Fibroblast of skin of back (primary cell): ENCODE measurements at regions not wholly inside any gene's neighbourhood (a gene's known extent, or its start where the extent isn't known, plus 50 kb on each side); places are given as distances from the start of the nearest gene placed in this dataset.
"Not testable (repeated sequence)": the region's sequence is repeated elsewhere in the genome, so short reads cannot be mapped to it uniquely, and the experiment has no call there.

Experiments
- DNase-seq: peaks from one replicate; pipeline ENCODE4 v3.0.0-alpha.2; 2013

DNA sequence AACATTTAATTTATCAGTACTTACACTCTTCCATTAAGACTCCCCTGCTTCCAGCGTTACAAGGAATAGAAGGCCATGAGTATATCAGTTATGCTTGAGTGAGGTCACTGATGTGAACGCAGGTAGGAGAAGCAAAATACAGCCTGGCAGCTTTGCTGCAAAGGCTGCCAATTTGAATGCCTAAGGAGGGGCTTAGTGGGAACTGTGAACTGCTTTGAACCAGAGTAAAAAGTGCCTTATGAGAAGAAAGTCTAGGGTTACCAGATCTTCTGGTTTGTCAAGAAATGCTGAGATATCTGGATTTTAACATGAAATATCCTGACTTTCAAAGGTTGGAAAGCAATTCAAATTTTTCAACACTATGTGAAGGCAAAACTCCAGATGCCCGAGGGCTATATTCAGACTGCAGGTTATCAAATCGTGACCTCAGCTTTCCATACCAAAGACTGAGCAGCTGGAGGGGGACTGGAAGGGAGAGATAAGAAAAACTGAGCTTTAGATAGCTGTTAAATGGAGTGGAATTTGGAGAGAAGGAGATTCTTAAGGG, 446.3 kb upstream of the NECTIN3 start:
- no peak for DNase-seq

DNA sequence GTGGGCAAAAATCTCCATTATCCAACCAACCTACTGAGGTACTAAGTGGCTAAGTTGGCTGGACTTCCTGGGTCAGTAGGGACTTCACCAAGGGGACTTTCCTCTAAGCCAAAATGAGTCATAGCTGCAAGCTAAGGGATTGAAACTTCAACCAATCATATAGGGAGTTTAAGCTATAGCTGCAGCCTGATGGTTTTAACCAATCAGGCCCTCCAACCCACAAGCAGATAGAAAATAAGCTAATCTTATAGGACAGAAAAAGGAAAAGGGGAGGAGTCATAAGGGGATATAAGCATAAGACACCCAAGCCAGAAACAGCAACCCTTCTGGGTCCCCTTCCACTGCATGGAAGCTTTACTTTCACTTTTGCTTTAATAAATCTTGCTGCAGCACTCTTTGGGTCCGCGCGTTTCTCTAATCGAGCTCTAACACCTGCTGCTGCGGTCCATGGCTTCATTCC, 444.9 kb upstream of the NECTIN3 start:
- DNase-seq: not testable (repeated sequence)

DNA sequence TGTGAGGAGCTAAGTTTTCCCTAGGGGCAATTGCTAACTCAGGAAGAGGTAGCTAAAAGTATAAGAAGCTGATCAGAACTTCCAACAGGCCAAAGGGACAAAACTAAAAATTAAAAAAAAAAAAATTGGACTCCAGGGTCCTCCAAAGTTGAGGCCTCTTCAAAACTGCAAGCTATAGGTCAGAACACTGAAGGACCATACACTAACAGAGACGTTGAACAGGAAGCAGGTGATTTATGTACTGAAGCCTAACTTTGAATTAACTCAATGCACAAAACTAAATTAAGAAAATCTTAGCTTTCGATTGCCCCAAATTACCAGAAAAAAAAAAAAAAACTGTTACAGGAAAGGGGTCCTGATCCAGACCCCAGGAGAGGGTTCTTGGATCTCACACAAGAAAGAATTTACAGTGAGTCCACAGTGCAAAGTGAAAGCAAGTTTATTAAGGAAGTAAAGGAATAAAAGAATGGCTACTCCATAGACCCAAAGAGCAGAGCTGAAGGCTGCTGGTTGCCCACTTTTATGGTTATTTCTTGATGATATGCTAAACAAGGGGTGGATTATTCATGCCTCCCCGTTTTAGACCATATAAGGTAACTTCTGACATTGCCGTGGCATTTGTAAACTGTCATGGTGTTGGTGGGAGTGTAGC, 442.8 kb upstream of the NECTIN3 start:
- DNase-seq: no peak

DNA sequence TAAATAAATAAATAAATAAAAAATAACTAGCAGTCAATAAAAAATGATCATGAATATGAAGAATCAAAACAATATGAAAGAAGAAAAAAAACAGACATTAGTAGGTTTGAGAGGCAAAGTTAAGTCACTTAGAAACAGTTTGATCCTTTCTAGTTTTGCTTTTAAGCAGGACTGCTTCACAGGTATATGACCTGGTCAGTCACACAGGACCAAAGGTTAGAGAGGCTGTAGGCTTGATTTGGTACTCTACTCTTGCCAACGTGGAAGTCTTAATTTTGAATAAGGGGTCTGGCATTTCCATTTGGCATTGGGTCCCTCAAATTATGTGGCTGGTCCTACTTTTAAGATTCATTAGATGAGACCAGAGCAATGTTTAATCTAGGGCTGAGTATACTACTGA, 441.7 kb upstream of the NECTIN3 start:
- no peak for DNase-seq

DNA sequence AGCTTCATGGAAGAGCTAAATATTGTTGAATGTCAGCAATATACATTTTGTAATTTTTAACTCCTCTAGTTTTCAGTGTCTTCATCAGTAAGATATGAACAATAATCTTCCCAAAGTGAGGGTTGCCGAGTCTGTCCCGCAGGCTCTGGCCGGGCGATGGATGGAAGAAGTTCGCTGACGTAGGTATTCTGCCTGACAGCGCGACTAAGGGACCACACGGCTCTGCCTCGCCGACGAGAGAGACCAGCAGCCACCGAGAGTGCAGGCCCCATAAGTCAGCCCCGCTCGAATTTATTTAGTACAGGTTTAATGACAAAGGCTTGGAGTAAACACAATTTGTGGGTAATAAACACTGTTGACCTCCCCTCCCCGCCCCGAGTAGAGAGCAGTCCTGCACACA, 427.4 kb upstream of the NECTIN3 start:
- no peak for DNase-seq

DNA sequence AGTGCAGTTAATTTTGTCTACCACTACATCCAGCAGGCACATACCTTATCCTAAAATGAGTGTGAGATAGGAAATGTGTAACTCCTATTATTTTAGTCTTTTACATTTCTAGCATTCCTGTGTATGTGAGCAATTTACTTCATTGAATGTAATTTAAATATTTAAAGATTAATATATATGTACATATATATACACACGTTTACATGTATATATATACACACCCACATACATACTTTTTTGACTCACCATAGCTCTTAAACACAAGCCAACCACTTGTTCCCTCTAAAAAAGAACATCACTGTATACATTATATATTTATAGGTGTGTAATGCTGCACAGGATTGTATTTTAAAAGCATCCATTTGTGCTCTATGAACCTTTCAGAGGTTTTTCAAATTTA, 425.6 kb upstream of the NECTIN3 start:
- no peak for DNase-seq

DNA sequence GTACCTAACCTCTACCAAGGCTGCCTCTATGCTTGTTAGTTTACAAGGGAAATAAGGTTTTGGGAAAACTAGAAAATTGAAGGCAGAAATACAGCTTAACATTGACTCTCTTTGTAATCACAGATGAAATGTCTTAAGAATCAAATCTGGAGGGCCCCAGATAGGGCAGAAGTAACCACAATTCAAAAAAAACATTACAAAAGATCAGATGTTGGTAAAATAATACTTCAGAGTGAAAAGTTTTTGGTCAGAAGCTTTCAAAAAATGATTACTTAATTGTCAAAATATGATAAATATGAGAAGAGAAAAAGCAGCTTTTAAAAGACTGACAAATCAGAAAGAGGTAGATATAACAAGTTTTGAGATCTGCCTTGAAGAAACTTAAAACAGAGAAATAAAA, 425.1 kb upstream of the NECTIN3 start:
- peak; percentile 39 for DNase-seq

DNA sequence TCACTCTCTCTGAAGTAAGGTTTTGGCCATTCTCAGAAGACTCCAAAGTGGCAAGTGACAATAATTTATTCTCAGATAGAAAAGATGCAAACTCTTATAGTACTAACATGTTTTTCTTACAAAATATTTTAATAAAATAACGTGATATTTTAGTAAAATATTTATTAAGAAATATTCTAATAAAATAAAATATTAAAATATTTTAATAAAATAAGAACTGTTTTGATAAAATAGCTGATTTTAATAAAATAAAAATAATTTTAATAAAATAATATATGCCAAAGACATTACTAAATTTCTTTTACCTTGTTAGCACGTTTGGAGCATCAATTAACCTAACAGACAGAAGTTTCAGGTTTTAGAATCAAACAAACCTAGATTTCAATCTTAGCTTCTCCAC, 424.0 kb upstream of the NECTIN3 start:
- DNase-seq: no peak

DNA sequence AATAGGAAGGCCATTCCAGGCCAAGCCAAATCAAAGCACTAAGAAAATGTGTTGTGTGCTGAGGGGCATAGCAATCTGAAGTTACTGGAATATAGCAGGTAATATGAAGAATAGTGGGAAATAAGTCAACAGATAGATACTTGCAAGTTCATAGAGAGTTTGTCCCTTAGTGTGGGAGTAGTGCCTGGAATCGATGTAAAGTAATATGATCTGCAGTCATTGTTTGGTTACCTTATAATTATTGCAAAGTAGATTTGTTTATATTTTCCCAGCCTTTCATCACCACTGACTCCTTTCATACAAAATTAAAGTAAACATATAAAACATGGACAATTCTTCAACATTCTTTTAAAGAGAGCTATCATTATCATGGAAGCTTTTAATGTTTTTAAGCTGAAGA, 420.9 kb upstream of the NECTIN3 start:
- DNase-seq: no peak

DNA sequence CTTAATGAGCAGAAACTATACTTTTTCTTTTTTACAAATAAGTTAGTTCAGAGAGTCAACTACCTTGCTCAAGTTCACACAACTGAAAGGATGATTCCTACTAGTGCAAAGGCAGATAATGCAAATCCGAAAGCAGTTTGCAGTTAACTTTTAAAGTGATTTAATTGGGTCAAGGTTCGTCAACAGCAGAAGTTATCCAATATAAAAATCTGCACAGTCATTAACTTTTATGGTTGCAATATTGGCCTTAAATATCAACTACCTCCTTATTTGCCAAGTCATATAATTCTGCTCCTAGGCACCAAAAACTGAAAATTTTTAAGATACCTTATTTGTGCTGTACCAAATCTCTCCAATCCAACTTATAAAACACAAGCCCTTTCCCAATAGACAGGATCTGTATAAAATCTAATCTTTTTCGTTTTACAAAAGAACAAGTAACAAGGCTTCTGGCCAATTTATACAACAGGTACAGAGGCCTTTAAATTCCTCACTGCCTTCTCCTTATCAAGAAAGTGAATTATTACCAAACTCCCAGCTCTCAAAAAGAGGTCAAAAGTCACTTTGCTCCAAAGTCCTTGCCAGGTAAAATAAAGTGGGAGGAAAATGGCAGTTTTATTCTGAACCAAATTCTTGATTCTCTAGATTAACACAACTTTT, 416.6 kb upstream of the NECTIN3 start:
- no peak for DNase-seq

DNA sequence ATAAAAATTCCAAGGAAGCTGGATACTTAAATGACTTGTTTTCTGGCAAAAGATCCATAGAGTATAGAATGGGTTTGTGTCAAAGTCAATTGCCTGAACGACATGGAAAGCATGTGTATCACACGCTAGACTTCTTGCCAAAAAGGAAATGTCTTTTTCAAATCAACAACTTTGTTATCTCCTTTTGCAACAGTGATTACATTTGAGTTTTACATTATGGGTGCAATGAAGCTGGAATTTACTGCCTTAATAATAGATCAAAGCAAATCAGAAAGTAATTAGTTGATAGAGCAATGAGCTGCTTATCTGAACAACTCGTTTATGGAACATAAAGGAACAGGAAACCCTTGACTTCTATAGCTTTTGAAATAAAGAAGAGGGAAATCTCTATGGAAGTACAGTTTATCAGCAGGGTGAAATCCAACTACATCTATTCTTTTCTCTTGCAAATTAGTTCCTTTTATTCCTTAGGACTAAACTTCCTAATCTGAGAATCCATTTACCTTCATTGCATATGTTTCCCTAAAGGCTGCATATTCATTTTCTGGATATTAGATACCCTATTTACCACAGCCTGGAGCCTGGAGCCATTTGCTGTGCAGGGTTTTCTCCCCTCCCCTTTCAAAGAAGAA, 415.1 kb upstream of the NECTIN3 start:
- DNase-seq: no peak

DNA sequence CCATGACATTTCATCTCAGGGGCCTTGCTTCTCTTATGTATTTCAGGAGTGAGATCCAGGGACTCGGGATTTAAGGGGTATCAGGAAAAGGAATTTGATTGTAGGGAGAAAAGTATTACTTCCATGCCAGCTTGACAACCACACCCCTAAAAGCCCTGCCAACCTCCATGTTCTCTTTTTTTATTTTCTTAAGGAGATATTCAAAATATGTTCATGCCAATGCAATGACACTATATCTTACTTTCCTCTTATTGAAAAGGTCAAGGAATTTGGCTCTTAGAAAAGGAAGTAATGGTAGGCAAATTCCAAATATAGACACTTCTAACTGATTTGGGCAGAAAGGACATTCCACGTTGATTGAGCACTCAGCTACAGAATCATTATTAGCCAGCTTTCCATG, 407.5 kb upstream of the NECTIN3 start:
- peak; percentile 69 for DNase-seq

DNA sequence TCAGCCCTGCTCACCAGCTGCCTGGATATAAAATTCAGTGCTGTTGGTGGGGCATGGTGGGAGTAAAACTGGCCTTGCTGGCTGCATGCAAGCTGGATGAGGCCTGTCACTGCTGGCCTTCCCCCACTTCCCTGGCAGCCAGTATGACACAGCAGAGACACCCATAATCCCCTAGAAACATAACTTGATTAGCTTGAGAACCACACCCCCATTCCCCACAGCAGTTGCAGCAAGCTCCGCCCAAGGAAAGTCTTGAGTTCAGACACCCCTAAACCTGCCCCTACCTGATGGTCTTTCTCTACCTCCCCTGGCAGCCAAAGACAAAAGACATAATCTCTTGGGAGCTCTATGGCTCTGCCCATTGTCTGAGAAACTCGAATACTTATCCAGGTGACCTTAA, 405.1 kb upstream of the NECTIN3 start:
- DNase-seq: no peak

DNA sequence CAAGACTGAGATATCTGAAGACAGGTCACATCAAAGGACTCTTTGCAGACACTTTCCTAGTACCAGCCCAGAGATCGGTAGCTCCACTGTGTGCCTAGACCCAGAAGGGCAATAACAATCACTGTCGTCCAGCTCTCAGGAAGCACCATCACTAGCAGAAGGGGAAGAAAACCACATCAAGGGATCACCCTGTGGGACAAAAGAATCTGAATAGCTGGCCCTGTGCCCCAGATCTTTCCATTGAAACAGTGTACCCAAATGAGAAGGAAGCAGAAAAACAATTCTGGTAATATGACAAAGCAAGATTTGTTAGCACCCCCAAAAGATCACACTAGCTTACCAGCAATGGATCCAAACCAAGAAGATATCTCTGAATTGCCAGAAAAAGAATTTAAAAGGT, 404.4 kb upstream of the NECTIN3 start:
- DNase-seq: no peak

DNA sequence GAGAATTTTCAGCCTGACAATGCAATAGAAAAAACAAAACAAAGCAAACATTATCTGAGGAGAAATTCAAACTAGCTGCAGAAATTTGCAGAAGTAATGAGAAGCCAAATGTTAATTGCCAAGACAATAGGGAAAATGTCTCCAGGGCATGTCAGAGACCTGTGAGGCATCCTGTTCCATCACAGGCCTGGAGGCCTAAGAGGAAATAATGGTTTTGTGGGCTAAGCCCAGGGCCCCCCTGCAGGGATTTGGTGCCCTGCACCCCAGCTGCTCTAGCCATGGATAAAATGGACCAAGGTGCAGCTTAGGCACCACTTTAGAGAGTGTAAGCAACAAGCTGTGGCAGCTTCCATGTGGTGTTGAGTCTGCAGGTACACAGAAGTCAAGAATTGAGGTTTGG, 401.2 kb upstream of the NECTIN3 start:
- no peak for DNase-seq

DNA sequence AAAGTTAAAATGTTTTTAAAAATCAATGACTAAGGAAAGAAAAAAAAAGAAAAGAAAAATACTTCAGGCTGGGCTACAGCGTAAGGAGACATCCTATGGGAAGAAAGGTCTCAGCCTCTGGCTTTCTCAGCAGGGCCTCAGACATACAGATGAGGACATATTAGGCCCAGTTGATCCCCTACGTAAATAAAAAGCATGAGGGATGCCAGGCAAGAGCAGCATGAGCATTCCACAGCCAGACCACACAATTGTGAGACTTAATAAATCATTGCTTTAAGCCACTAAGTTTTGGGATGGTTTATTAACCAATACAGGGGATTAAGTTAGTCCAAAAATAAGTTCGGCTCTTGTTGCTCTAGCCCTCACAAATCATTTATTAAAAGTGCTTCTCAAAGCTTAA, 394.1 kb upstream of the NECTIN3 start:
- no peak for DNase-seq

DNA sequence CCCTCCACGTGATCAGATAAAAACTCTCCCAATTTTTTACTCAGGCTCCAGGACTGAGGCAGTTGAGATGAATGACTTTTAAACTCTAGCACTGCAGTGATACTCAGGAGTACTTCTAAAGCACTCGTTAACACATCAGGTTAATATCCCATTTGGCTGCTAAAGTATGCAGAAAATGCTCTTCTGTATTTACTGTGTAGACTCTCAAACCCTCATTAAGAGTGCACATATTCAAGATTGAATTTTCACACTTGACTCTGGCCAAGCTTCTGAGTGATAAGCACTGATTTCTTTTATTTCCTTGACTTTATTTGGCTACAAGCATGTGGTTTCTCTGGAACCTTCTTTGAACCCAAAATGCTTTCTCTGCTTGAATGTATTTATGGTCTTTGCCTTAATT, 392.3 kb upstream of the NECTIN3 start:
- no peak for DNase-seq

DNA sequence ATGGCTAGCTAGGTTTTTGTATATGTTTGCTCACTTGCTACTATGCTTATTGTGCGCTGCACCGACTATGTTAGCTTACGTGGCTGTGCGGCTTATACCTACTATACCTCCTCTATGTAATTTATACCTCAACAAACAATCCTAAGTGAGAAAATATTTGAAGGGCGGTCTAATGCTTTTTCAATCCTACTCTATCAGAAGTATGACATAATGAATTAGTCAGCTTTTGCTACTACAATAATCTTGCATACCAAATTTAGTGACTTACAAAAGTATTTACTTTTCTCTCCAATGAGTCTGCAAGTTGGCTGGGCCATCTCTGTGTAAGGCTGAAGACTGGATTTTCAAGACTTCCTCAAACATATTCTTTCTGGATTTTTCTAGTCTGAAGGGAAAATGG, 391.2 kb upstream of the NECTIN3 start:
- DNase-seq: peak; percentile 55

DNA sequence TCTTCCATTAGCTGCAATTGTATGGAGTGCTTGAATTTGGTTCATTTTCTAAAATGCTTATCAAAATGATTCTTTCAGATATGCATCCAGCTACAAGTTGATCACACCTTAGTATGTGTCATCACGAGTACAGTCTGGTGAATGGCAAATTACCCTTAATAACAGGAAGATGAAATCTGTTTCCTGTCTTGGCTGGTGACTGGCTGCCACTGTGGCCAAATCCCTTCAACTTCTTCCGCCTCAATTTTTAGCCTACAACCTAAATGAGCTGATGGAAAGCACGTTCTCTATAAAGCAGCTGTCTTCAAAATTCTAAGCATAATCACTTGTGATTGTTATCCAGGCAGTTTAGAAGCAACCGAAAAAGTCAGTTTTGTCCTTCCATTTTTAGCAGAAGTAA, 387.1 kb upstream of the NECTIN3 start:
- no peak for DNase-seq

DNA sequence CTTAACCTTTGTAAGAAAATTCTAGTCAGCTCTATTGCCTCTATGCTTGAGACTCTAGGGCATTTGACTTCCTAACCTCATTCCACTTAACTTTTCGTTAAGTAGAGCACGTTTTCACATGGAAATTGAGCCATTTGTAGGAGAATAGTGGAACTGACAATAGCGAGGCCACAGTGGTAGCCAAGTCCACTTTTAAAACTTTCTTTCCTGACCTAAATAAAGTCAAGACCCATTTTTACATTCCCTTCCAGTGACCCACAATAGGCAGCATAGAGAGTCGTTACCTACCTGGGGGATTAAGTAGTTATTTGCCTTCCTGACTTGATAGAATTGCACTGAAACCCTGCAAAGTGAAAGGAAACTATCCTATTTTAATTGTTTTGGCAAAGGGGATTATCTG, 386.0 kb upstream of the NECTIN3 start:
- DNase-seq: no peak

DNA sequence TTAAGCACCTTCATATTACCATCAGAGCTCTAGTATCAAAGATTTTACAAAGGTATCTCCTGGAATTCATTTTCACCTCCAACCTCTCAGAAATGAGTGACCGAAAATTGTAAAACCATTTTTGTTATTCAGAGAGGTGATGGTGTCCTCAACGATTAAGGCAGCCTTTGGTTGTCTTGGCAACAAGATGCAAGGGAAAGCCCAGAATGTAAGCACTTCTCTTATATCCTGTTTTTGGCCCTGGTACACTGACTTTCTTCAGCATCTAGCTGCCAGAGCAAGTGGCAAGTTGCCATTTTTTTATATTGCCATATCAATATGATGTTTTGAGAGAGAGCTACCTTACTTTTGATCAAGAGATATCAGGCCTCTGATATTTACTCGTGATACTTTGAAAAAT, 384.9 kb upstream of the NECTIN3 start:
- DNase-seq: no peak

DNA sequence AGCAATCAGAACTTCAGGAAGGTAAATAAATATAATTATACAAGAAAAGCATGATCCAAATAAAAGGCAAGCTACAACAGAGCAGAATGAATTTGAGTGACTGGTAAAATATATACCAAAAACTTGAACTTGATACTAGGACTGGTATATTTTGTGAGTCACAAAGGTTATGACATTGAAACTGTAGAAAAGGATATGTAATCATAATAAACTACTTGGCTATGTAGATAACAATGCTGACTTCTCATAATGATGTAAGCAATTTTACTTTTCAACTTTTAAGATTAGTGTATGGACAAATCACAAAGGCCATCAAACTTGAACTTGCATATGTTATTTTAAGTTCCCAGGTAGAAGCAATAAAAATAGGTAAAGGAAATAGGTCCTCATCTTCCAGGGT, 384.5 kb upstream of the NECTIN3 start:
- no peak for DNase-seq

DNA sequence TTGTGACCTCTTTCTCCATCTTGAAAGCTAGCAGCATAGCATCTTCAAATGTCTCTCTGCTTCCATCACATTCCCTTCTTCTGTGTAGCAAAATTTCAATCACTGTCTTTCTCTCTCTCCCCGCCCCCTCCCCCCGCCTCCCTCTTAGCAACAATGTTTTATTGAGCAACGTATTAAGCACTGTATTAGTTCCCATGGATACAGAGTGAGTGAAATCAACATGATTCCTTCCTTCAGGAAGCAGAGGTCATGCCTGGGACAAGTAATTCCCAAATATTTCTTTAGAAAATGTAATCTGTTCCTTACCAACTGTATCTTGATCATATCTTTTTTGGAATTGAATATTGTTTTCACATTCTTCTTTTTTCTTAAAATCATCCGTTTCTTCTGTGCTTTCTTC, 373.7 kb upstream of the NECTIN3 start:
- DNase-seq: peak; percentile 12

DNA sequence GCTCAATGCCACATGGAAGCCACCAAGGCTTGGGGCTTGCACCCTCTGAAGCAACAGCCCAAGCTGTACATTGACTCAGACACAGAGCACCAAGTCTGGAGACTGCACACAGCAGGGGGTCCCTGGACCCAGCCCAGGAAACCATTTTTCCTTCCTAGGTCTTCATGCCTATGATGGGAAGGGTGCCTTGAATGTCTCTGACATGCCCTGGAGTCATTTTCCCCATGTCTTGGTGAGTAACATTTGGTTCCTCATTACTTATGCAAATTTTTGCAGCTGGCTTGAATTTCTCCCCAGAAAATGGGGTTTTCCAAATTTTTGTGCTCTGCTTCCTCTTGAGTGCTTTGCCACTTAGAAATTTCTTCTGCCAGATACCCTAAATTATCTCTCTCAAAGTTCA, 367.3 kb upstream of the NECTIN3 start:
- DNase-seq: not testable (repeated sequence)
